Fibroblast of mammary gland (primary cell): ENCODE measurements at regions not wholly inside any gene's neighbourhood (a gene's known extent, or its start where the extent isn't known, plus 50 kb on each side); places are given as distances from the start of the nearest gene placed in this dataset.

Source experiments
- DNase-seq: peaks from one replicate; pipeline ENCODE4 v3.0.0-alpha.2; 2010; ENCODE audit warnings: low read depth
- H3K4me3 ChIP-seq: 2 replicates; pipeline ENCODE4 v1.5.1; 2011; ENCODE audit warnings: low read depth, mild to moderate bottlenecking, low read length, moderate library complexity; ENCODE audit not compliant: control insufficient read depth
- CTCF ChIP-seq: conservative IDR thresholded peaks from 2 replicates; pipeline ENCODE4 v1.5.1; 2011; ENCODE audit warnings: low read depth, low read length, inconsistent platforms; ENCODE audit not compliant: control insufficient read depth, insufficient read depth

DNA sequence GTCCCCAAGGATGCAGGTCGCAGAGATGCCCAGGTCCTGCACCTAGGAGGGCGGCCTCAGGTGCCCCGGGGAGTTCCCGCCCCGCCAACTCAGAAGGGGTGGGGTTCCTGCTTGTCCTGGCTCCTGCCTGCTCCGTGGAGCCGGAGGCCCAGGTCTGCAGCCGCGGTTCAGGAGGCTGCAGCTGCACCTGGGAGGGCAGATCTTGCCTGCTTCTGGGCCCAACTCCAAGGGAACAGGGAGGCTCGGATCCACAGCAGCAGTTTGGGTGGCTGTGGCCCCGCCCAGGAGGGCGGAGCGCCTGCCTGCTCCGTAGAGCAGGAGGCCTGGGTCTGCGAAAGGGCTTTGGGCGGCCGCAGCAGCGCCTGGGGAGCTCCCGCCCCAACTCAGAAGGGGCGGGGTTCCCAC, 108.2 kb upstream of the EGR2 start:
- H3K4me3 ChIP-seq = no peak overlapping the region
- TF ChIP-seq CTCF = no peak
- DNase-seq = no peak

- no peak overlapping the region for H3K4me3 ChIP-seq
- TF ChIP-seq CTCF = no peak
- peak; percentile 63 for DNase-seq
Observed at GRCh38 chr10:62919776-62920175, 103.6 kb upstream of the EGR2 start.

DNA sequence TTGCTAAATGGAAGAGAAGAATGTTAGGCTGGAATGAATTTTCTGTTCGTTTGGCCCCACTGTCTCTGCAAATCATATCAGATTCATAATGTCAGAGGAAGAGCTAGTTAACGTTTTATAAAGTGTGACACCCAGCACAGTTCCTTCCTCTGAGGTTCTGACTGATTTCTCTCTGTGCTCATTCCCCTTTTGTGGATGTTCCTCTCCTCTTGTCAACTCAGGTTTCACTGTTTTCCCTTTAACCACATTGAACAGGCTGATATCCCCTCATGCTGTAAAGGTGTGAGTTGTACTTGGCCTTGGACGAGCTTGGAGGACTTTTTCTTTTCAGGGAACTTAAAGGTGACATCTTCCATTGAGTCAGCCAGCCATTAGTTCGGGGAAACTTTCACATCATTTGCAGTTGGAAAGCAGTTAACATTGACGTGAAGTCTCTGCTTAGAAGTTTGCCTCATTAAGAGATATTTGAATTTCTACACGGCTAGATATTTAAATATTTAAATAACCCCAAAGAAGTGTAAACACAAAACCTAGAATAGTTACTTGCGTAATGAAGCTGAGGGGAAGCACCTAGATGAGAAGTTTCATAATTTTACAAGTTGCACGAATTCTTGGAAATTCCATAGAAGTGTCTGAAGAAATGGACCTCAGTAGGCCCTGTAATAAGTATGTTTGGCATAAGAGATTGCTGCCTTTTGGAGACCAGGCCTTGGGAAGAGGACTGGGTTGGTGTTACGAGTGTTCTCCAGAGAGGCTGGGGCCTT, 101.5 kb upstream of the EGR2 start:
- no peak overlapping the region for H3K4me3 ChIP-seq
- DNase-seq = no peak
- TF ChIP-seq CTCF = no peak

DNA sequence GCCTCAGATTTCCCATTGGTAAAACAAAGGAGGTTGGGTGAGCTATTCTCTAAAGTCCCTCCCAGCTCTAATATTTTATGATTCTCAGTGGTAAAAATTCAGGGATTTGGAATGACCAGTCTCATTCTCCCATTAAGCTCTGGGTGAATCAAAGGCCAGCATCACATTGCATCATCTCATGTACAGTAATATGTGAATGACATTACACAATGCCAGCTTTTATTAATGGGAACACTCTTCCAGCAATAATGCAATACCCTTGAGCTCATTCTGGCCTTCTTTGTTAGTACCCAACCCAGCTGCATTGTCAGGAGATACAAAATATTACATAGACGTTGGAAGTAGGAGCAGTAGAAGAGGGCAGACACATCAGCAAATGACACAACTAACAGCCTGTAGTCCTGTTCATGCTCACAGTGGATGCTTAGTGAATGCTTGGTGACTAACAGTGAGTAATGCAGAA, 100.0 kb upstream of the EGR2 start:
- peak; percentile 96 for DNase-seq
- no peak overlapping the region for H3K4me3 ChIP-seq
- no peak for TF ChIP-seq CTCF

DNA sequence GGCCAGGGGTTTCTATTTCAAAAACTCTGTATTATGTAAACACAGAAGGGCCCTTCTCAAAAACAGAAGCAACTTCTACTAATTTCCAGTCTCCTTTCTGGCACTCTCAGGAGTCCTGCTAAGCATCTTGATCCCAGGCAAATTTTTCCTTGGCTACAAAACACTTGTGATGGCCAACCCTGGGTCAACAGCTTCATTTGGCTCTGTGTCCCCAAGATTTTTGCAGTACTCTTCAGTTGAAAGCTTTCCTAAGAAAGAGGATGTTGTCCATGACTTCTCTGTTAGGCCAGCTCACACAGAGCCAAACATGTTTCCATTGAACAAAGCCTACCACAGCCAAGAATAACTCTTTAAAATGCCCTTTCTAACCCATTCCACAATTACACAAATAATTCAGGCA, 99.0 kb upstream of the EGR2 start:
- DNase-seq = no peak
- TF ChIP-seq CTCF = no peak
- H3K4me3 ChIP-seq = no peak overlapping the region

DNA sequence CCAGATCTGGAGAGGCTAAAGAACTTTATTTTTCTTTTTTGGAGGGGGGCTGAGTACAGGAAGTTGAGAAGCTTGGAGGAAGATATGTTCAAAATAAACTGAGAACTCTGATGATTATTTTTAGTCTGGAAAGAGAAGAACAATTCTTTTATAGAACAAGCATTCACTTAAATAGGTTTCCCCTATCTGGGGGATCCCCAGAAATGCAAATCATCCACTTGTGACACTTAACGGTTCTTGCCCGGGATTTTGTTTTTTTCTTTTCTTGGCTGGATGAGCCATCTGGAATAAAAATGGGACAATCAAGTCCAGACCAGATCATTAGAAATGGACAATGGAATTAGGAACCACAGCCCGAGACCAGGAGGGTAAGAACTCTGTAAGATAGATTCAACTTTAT, 95.9 kb upstream of the EGR2 start:
- DNase-seq = no peak
- H3K4me3 ChIP-seq = no peak overlapping the region

More for the DNA sequence above, 95.9 kb upstream of the EGR2 start:
- no peak for TF ChIP-seq CTCF
